B cell (primary cell): ENCODE measurements at regions not wholly inside any gene's neighbourhood (a gene's known extent, or its start where the extent isn't known, plus 50 kb on each side); places are given as distances from the start of the nearest gene placed in this dataset.

Experiments
- ATAC-seq: fragments of 200-7000 bp; cut with Tn5 transposase; one replicate; pipeline ENCODE4 v1.10.0; 2021; ENCODE audit warnings: low read depth, mild to moderate bottlenecking, moderate number of reproducible peaks, moderate library complexity
- CTCF ChIA-PET: fragments of 350-600 bp; sonication (Branson Sonifier 250); formaldehyde crosslinking; loops from one replicate; lab custom pipeline; 2021; ENCODE audit warnings: antibody characterized with exemption, inconsistent platforms; lab: Charles Lee
- POLR2A ChIA-PET: fragments of 350-600 bp; sonication (Branson Sonifier 250); formaldehyde crosslinking; loops from one replicate; lab custom pipeline; 2021; ENCODE audit warnings: antibody characterized with exemption; lab: Charles Lee
- DNase-seq: peaks from one replicate; pipeline ENCODE4 v3.0.0; 2013
- H2AFZ ChIP-seq: 2 replicates; pipeline ENCODE4 v1.6.1; 2012; ENCODE audit warnings: mild to moderate bottlenecking, low read depth, low read length; ENCODE audit not compliant: insufficient read depth, poor library complexity, severe bottlenecking
- H3K27ac ChIP-seq, 2 donors: 1 replicate in 1 of 2; 2 replicates in 1 of 2; pipeline ENCODE4 v1.5.1; 2012 to 2013; ENCODE audit warnings: low read length in 2 of 2, mild to moderate bottlenecking in 2 of 2, moderate library complexity in 1 of 2
- H3K27me3 ChIP-seq, 4 experiments: fragments of 200-600 bp in 1 of 4; sonication (generic) in 1 of 4; replicated peaks in 1 of 4; 1 replicate in 2 of 4; 2 replicates in 2 of 4; pipeline versions ENCODE4 v1.6.1 to v1.7.0; 2013 to 2016; ENCODE audit warnings: low read length in 3 of 4, mild to moderate bottlenecking in 2 of 4, mixed read lengths in 1 of 4, moderate library complexity in 1 of 4; ENCODE audit not compliant: insufficient read depth in 4 of 4, control insufficient read depth in 3 of 4; ENCODE audit errors: control extremely low read depth in 1 of 4
- H3K36me3 ChIP-seq, 2 experiments: replicated peaks in 1 of 2; 1 replicate in 1 of 2; 2 replicates in 1 of 2; pipeline versions ENCODE4 v1.6.1 to v1.7.1; 2013; ENCODE audit warnings: low read length in 1 of 2; ENCODE audit not compliant: insufficient read depth in 2 of 2, control insufficient read depth in 1 of 2; ENCODE audit errors: control extremely low read depth in 1 of 2, extremely low read depth in 1 of 2
- H3K4me1 ChIP-seq, 2 donors: fragments of 200-600 bp in 1 of 2; sonication (generic) in 1 of 2; 1 replicate in 1 of 2; 2 replicates in 1 of 2; pipeline versions ENCODE4 v1.5.1 to v1.6.1; 2013 to 2017; ENCODE audit warnings: low read length in 2 of 2; ENCODE audit not compliant: control insufficient read depth in 2 of 2, insufficient read depth in 2 of 2
- H3K4me2 ChIP-seq: replicated peaks from 2 replicates; pipeline ENCODE3; 2012; ENCODE audit warnings: mild to moderate bottlenecking, low read depth, low read length; ENCODE audit not compliant: poor library complexity, severe bottlenecking
- H3K4me3 ChIP-seq, 5 experiments: fragments of 200-600 bp in 1 of 5; sonication (generic) in 1 of 5; 1 replicate in 3 of 5; 2 replicates in 2 of 5; pipeline versions ENCODE4 v1.5.1 to v1.7.0; 2011 to 2016; ENCODE audit warnings: low read length in 4 of 5, mild to moderate bottlenecking in 4 of 5, low read depth in 2 of 5, control low read depth in 1 of 5, moderate library complexity in 1 of 5; ENCODE audit not compliant: insufficient read depth in 1 of 5; ENCODE audit errors: control extremely low read depth in 1 of 5, extremely low read depth in 1 of 5
- H3K79me2 ChIP-seq: fragments of 200-600 bp; sonication (generic); one replicate; pipeline ENCODE4 v1.6.0; 2016; ENCODE audit warnings: low read length; ENCODE audit not compliant: control insufficient read depth, insufficient read depth
- H3K9ac ChIP-seq: fragments of 200-600 bp; sonication (generic); 2 replicates; pipeline ENCODE4 v1.6.1; 2017; ENCODE audit warnings: mild to moderate bottlenecking, low read length, moderate library complexity
- H3K9me3 ChIP-seq, 3 donors: one replicate each; pipeline versions ENCODE4 v1.6.1 to v1.7.1; 2013; ENCODE audit warnings: low read length in 2 of 3; ENCODE audit not compliant: control insufficient read depth in 2 of 3, insufficient read depth in 1 of 3; ENCODE audit errors: control extremely low read depth in 1 of 3
- H4K20me1 ChIP-seq: 2 replicates; pipeline ENCODE4 v1.6.0; 2012; ENCODE audit warnings: mild to moderate bottlenecking, low read length; ENCODE audit not compliant: insufficient read depth, control insufficient read depth, poor library complexity, severe bottlenecking
- H3K27ac Mint-ChIP-seq: one replicate; pipeline ENCODE4 v1.8.0; 2021; ENCODE audit warnings: mixed read lengths
- H3K27me3 Mint-ChIP-seq: one replicate; pipeline ENCODE4 v1.8.0; 2021; ENCODE audit warnings: mixed read lengths
- H3K4me1 Mint-ChIP-seq: one replicate; pipeline ENCODE4 v1.8.0; 2021; ENCODE audit warnings: mixed read lengths
- H3K4me3 Mint-ChIP-seq: one replicate; pipeline ENCODE4 v1.8.0; 2021; ENCODE audit warnings: mixed read lengths
- H3K9me3 Mint-ChIP-seq: one replicate; pipeline ENCODE4 v1.8.0; 2022; ENCODE audit warnings: mixed read lengths; ENCODE audit not compliant: insufficient read depth
- EZH2 ChIP-seq: IDR thresholded peaks from 2 replicates; pipeline ENCODE4 v1.6.1; 2012; ENCODE audit warnings: borderline replicate concordance, low read depth, mild to moderate bottlenecking, moderate library complexity, low read length; ENCODE audit not compliant: insufficient read depth, poor library complexity, severe bottlenecking
- WGBS: methylation state at CpG from one replicate; pipeline ENCODE4 v1.1.5; 2013; ENCODE audit warnings: missing lambda C conversion rate; ENCODE audit not compliant: insufficient coverage; 5-methylcytosine and 5-hydroxymethylcytosine counted together
- intact Hi-C: fragments of 100-400 bp; cut with micrococcal nuclease; formaldehyde crosslinking; loops from one replicate; pipeline ENCODE4 v1.10.0; 2022
- TF ChIP-seq, protein P1 (sequence below): fragments of 200-600 bp; IDR thresholded peaks from one replicate; pipeline ENCODE4 v1.8.0; 2022; ENCODE audit warnings: antibody characterized with exemption, mild to moderate bottlenecking

DNA sequence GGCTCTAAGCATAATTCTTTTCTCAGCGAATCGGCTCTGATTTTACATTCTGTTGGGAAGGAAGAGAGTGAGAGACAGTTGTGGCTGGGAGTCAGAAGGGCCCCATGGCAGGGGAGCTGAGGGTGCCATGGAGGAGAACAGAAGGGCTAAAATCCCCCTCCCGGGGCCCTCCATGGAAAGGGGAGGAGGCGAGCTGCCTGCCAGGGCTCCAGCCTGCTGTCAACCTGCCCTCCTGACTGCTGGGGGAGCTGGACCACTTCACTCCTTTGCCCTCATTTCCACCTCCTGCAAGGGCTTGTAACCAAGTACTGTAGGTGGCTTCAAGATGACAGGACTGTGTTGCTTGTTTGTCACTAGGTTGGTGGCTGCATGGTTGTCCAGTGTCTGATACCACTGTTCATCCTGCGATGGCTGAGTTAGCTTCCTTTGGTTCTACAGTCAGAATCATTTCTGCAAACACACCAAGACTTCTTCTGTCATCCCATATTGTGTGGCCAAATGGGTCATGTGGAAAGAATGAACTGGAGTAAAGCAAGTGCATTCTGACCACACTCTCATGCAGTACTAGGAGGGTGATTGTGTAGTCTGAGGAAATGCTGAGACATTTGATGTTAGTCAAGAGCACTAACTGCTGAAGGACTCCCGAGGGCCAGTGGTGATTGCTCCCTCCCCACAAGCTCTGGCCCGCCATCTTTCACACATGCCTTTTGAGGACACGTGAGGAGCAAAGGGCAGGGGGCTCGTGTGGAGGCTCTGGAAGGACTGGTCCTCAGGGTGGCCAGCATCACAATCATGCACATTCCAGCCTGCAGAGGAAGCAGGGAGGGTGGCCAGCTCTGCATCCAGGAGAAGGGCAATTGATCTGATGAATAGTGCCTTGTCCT, 307.2 kb downstream of the GADD45G start:
- H4K20me1 ChIP-seq: no peaks in the 10 kb centered on the region
- H3K36me3 ChIP-seq: no peaks in the 10 kb centered on the region
- H3K4me1 ChIP-seq: no peaks in the 10 kb centered on the region
- H3K27ac Mint-ChIP-seq: no peak overlapping the region
- TF ChIP-seq, protein P1, sequence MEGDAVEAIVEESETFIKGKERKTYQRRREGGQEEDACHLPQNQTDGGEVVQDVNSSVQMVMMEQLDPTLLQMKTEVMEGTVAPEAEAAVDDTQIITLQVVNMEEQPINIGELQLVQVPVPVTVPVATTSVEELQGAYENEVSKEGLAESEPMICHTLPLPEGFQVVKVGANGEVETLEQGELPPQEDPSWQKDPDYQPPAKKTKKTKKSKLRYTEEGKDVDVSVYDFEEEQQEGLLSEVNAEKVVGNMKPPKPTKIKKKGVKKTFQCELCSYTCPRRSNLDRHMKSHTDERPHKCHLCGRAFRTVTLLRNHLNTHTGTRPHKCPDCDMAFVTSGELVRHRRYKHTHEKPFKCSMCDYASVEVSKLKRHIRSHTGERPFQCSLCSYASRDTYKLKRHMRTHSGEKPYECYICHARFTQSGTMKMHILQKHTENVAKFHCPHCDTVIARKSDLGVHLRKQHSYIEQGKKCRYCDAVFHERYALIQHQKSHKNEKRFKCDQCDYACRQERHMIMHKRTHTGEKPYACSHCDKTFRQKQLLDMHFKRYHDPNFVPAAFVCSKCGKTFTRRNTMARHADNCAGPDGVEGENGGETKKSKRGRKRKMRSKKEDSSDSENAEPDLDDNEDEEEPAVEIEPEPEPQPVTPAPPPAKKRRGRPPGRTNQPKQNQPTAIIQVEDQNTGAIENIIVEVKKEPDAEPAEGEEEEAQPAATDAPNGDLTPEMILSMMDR: no peak
- TF ChIP-seq EZH2: no peak
- no peak overlapping the region for H3K27ac ChIP-seq
- H3K4me2 ChIP-seq: no peak overlapping the region
- ChIA-PET CTCF (interaction anchor here (1.7 kb wide), 1 partner anchor 191 kb away, joined by 6 read pairs; no protein-coding TSS in a partner anchor), POLR2A (interaction anchor here (0.6 kb wide), 1 partner anchor 191 kb away, joined by 5 read pairs; no protein-coding TSS in a partner anchor)
- no peaks in the 10 kb centered on the region for H3K27me3 ChIP-seq
- no peak overlapping the region for H2AFZ ChIP-seq
- H3K27me3 Mint-ChIP-seq: no peaks in the 10 kb centered on the region
- no peaks in the 10 kb centered on the region for H3K4me1 Mint-ChIP-seq
- WGBS: 95% methylated on average over 5 of the region's 9 CpGs
- H3K4me3 ChIP-seq: no peak overlapping the region
- ATAC-seq (no peak), DNase-seq (no peak)
- H3K9ac ChIP-seq: no peak overlapping the region
- no peaks in the 10 kb centered on the region for H3K9me3 Mint-ChIP-seq
- no peaks in the 10 kb centered on the region for H3K9me3 ChIP-seq
- intact Hi-C loops: no loop called here
- H3K4me3 Mint-ChIP-seq: no peak overlapping the region
- no peaks in the 10 kb centered on the region for H3K79me2 ChIP-seq

DNA sequence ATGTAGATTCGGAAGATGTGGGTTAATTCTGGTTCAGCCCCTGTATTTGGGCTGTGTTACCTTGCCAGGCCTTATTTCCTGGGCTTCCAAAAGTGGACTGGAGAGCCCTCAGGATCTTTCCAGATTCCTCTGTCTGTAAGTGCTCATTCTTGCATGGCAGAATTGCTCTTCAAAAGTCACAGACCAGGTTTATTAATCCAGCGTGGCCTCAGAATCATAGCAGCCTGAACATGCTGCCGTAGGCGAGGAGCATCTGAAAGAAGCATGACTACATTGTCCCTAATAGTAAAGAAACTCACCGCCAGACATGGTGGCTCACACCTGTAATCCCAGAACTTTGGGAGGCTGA, 307.8 kb downstream of the GADD45G start:
- intact Hi-C loops: no loop called here
- Histone ChIP-seq H3K9ac (no peak overlapping the region), H3K4me2 (no peak overlapping the region), H3K27ac (no peak overlapping the region), H3K36me3 (no peaks in the 10 kb centered on the region), H3K79me2 (no peaks in the 10 kb centered on the region), H3K4me1 (no peaks in the 10 kb centered on the region), H3K27me3 (no peaks in the 10 kb centered on the region), H4K20me1 (no peaks in the 10 kb centered on the region), H3K9me3 (no peaks in the 10 kb centered on the region), H2AFZ (no peak overlapping the region), H3K4me3 (no peak overlapping the region)
- ATAC-seq (no peak), DNase-seq (no peak)
- ChIA-PET POLR2A (no interaction called here), CTCF (no interaction called here)
- TF ChIP-seq, protein P1: no peak
- TF ChIP-seq EZH2: no peak
- Mint-ChIP-seq H3K27ac (no peak overlapping the region), H3K4me3 (no peak overlapping the region), H3K4me1 (no peaks in the 10 kb centered on the region), H3K9me3 (no peaks in the 10 kb centered on the region), H3K27me3 (no peaks in the 10 kb centered on the region)
- 96% methylated on average over 5 of the region's 5 CpGs for WGBS
